IMR-90 (cell line): ENCODE measurements at regions not wholly inside any gene's neighbourhood (a gene's known extent, or its start where the extent isn't known, plus 50 kb on each side); places are given as distances from the start of the nearest gene placed in this dataset.

Experiments
- CEBPB ChIP-seq: IDR thresholded peaks from 2 replicates; pipeline ENCODE4 v1.6.1; 2012; ENCODE audit warnings: low read depth, low read length, improper control_type of control experiment
- MAFK ChIP-seq: IDR thresholded peaks from 2 replicates; pipeline ENCODE4 v1.6.1; 2012; ENCODE audit warnings: low read depth, low read length, improper control_type of control experiment
- RAD21 ChIP-seq: IDR thresholded peaks from 2 replicates; pipeline ENCODE4 v1.6.1; 2012; ENCODE audit warnings: low read length, improper control_type of control experiment
- TF ChIP-seq, protein P1 (sequence below): conservative IDR thresholded peaks from 2 replicates; pipeline ENCODE4 v1.5.1; 2012; ENCODE audit warnings: mild to moderate bottlenecking, low read depth, low read length, improper control_type of control experiment

DNA sequence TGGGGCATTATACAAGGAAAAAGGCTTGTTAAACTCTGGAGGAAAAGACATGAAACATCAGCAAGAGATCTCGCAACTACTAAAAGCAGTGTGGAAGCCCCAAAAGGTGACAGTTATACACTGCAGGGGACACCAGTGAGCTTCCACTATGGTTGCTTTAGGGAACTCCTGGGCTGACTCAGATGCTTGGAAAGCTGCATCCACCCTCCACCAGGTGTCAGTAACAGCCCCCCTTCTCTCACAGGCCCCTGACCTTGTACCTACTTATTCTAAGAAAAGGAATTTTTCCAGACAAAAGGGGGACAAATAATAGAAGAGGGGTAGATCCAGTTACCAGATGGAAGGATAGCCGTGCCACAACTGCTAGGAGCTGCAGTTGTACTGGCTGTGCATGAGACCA is 154.4 kb upstream of the COX7C start:
- TF ChIP-seq, protein P1, sequence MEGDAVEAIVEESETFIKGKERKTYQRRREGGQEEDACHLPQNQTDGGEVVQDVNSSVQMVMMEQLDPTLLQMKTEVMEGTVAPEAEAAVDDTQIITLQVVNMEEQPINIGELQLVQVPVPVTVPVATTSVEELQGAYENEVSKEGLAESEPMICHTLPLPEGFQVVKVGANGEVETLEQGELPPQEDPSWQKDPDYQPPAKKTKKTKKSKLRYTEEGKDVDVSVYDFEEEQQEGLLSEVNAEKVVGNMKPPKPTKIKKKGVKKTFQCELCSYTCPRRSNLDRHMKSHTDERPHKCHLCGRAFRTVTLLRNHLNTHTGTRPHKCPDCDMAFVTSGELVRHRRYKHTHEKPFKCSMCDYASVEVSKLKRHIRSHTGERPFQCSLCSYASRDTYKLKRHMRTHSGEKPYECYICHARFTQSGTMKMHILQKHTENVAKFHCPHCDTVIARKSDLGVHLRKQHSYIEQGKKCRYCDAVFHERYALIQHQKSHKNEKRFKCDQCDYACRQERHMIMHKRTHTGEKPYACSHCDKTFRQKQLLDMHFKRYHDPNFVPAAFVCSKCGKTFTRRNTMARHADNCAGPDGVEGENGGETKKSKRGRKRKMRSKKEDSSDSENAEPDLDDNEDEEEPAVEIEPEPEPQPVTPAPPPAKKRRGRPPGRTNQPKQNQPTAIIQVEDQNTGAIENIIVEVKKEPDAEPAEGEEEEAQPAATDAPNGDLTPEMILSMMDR: no peak
- TF ChIP-seq MAFK (no peak), RAD21 (no peak), CEBPB (no peak)
